KMS-11 (cell line): ENCODE measurements at regions not wholly inside any gene's neighbourhood (a gene's known extent, or its start where the extent isn't known, plus 50 kb on each side); places are given as distances from the start of the nearest gene placed in this dataset.

Experiments
- H2AFZ ChIP-seq: fragments of 200-600 bp; sonication (generic); 2 replicates; pipeline ENCODE4 v1.6.1; 2016; ENCODE audit warnings: antibody characterized with exemption, mixed run types, low read depth
- H3K27ac ChIP-seq: fragments of 200-600 bp; sonication (generic); 2 replicates; pipeline ENCODE4 v1.6.1; 2016; ENCODE audit warnings: mild to moderate bottlenecking, mixed run types
- H3K27me3 ChIP-seq: fragments of 200-600 bp; sonication (generic); 2 replicates; pipeline ENCODE4 v1.6.1; 2017; ENCODE audit warnings: mild to moderate bottlenecking, low read depth, mixed run types, moderate library complexity; ENCODE audit not compliant: insufficient read depth
- H3K36me3 ChIP-seq: fragments of 200-600 bp; sonication (generic); 2 replicates; pipeline ENCODE4 v1.6.1; 2017; ENCODE audit warnings: mild to moderate bottlenecking, mixed run types; ENCODE audit not compliant: insufficient read depth
- H3K4me1 ChIP-seq: fragments of 200-600 bp; sonication (generic); 2 replicates; pipeline ENCODE4 v1.6.1; 2016; ENCODE audit warnings: mild to moderate bottlenecking, low read depth, mixed run types; ENCODE audit not compliant: poor library complexity, severe bottlenecking
- H3K4me2 ChIP-seq: fragments of 200-600 bp; sonication (generic); 2 replicates; pipeline ENCODE4 v1.7.0; 2016; ENCODE audit warnings: mild to moderate bottlenecking, mixed run types
- H3K4me3 ChIP-seq: fragments of 200-600 bp; sonication (generic); IDR thresholded peaks from 2 replicates; pipeline ENCODE4 v1.6.1; 2017; ENCODE audit warnings: low read depth, low read length, mixed read lengths; ENCODE audit not compliant: insufficient read depth
- H3K79me2 ChIP-seq: fragments of 200-600 bp; sonication (generic); 2 replicates; pipeline ENCODE4 v1.6.1; 2016; ENCODE audit warnings: low read depth, mixed run types; ENCODE audit not compliant: insufficient read depth
- H3K9ac ChIP-seq: fragments of 200-600 bp; sonication (generic); 2 replicates; pipeline ENCODE4 v1.6.1; 2016; ENCODE audit warnings: mild to moderate bottlenecking, mixed run types
- H4K20me1 ChIP-seq: fragments of 200-600 bp; sonication (generic); 2 replicates; pipeline ENCODE4 v1.6.1; 2016; ENCODE audit warnings: mild to moderate bottlenecking, mixed run types; ENCODE audit not compliant: insufficient read depth
- TF ChIP-seq, protein P1 (sequence below): fragments of 200-600 bp; sonication (generic); conservative IDR thresholded peaks from 2 replicates; pipeline ENCODE4 v1.6.1; 2017; ENCODE audit warnings: low read depth, mild to moderate bottlenecking, antibody characterized with exemption, low read length, moderate library complexity, mixed read lengths

DNA sequence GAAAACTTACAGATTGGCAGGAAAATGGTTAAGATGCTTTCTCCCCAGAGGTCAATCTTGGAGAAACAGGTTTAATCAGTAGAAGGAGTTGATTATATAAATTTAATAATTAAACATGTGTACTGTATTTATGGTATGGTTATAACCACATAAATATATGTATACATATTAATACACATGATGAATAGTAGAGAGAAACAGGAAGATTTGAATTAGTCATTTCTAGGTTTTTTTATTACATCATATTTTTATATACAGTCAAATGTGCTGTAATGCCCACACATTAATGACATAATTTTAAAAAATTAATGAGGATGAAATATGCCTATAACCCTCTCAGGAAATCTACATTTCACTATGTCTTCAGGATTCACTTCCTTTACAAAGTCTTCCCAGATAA lies 229.7 kb downstream of the IKZF2 start:
- H4K20me1 ChIP-seq, result no peaks in the 10 kb centered on the region
- H3K27ac ChIP-seq, result no peak overlapping the region
- TF ChIP-seq, protein P1, sequence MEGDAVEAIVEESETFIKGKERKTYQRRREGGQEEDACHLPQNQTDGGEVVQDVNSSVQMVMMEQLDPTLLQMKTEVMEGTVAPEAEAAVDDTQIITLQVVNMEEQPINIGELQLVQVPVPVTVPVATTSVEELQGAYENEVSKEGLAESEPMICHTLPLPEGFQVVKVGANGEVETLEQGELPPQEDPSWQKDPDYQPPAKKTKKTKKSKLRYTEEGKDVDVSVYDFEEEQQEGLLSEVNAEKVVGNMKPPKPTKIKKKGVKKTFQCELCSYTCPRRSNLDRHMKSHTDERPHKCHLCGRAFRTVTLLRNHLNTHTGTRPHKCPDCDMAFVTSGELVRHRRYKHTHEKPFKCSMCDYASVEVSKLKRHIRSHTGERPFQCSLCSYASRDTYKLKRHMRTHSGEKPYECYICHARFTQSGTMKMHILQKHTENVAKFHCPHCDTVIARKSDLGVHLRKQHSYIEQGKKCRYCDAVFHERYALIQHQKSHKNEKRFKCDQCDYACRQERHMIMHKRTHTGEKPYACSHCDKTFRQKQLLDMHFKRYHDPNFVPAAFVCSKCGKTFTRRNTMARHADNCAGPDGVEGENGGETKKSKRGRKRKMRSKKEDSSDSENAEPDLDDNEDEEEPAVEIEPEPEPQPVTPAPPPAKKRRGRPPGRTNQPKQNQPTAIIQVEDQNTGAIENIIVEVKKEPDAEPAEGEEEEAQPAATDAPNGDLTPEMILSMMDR, result no peak
- no peak overlapping the region for H3K9ac ChIP-seq
- H3K4me1 ChIP-seq, result no peaks in the 10 kb centered on the region
- no peak overlapping the region for H3K4me2 ChIP-seq
- no peaks in the 10 kb centered on the region for H3K36me3 ChIP-seq
- no peaks in the 10 kb centered on the region for H3K27me3 ChIP-seq
- H2AFZ ChIP-seq, result no peak overlapping the region
- H3K79me2 ChIP-seq, result no peaks in the 10 kb centered on the region
- H3K4me3 ChIP-seq, result no peak overlapping the region

DNA sequence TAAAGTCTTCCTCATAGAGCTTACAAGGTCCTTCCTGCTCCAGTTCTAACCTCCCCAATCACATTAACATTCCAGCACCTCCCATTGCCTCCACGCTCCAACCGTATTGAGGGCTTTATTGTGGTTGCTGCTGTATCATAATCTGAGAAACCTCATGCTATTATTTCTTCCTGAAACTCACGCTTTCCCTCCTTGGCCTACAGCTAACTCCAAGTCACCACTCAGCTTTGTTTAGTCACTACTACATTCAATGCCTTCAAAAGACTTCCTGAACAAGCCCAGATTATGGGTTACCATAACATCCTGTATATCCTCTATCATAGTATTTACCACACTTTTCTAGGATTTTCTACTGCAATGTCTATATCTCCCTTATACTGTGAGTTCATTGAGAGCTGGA lies 230.4 kb downstream of the IKZF2 start:
- Histone ChIP-seq H3K79me2 (no peaks in the 10 kb centered on the region), H2AFZ (no peak overlapping the region), H3K4me2 (no peak overlapping the region), H3K27me3 (no peaks in the 10 kb centered on the region), H4K20me1 (no peaks in the 10 kb centered on the region), H3K9ac (no peak overlapping the region), H3K27ac (no peak overlapping the region), H3K4me1 (no peaks in the 10 kb centered on the region), H3K4me3 (no peak overlapping the region), H3K36me3 (no peaks in the 10 kb centered on the region)
- TF ChIP-seq, protein P1, result no peak

DNA sequence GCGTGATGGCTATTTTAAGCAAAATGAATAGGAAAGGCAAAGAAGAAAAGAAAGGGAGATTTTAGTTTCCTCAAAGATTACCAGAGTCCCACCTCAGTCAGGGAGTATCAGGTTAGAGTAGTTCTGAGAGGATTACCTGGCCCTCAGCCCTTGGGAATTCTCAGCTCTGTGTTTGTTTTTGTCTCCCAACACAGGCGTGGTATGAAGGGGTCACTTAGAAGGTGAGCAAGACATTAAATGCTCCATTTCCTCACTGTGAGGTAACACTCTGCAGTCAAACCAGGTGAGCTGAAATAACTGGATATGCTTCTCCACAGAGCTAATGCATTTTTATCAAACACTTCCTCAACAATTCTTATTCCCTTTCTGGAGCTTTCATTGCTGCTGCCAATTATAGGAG lies 232.2 kb downstream of the IKZF2 start:
- TF ChIP-seq, protein P1, result no peak
- Histone ChIP-seq H4K20me1 (no peaks in the 10 kb centered on the region), H3K27ac (no peak overlapping the region), H2AFZ (no peak overlapping the region), H3K9ac (no peak overlapping the region), H3K27me3 (no peaks in the 10 kb centered on the region), H3K79me2 (no peaks in the 10 kb centered on the region), H3K4me2 (no peak overlapping the region), H3K4me3 (no peak overlapping the region), H3K36me3 (no peaks in the 10 kb centered on the region), H3K4me1 (no peaks in the 10 kb centered on the region)

DNA sequence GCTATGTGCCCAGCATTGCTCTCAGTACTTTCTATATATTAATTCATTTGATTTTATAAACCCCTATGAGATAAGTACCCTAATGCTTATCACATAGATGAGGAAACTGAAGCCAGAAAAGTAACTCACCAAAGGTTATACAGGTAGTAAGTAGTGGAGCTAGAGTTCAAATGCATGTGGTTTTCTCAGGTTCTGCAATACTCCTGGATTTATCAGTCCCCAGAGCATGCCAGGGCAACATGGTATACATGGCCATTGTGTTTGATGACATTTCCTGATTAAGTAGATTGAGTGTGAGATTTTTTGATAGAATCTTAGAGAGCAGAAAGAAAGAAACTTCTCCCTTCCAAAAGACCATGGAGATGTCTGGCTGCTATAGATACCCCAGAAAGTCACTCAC lies 233.1 kb downstream of the IKZF2 start:
- no peak overlapping the region for H3K9ac ChIP-seq
- H3K4me3 ChIP-seq, result no peak overlapping the region
- H3K79me2 ChIP-seq, result no peaks in the 10 kb centered on the region
- no peak overlapping the region for H3K4me2 ChIP-seq
- no peaks in the 10 kb centered on the region for H3K36me3 ChIP-seq
- no peaks in the 10 kb centered on the region for H3K4me1 ChIP-seq
- H3K27ac ChIP-seq, result no peak overlapping the region
- H3K27me3 ChIP-seq, result no peaks in the 10 kb centered on the region
- no peaks in the 10 kb centered on the region for H4K20me1 ChIP-seq
- H2AFZ ChIP-seq, result no peak overlapping the region
- TF ChIP-seq, protein P1, result no peak
